ENCODE measurements at regions not wholly inside any gene's neighbourhood (a gene's known extent, or its start where the extent isn't known, plus 50 kb on each side); places are given as distances from the start of the nearest gene placed in this dataset.

- TF ChIP-seq YY1 (IDR thresholded peaks at IDR 0.05; ENCODE audit: insufficient read depth, insufficient read length) (no peak), ZNF274 (IDR thresholded peaks at IDR 0.05; ENCODE audit: low read depth, low read length) (no peak), SUZ12 (IDR thresholded peaks at IDR 0.05; ENCODE audit: extremely low read depth, insufficient read depth, insufficient read length) (no peak)
These were observed 2548.6 kb downstream of the PCDH7 start for GRCh38 chr4:33268776-33269175.

Measured in NT2/D1 (cell line).